ENCODE measurements at regions not wholly inside any gene's neighbourhood (a gene's known extent, or its start where the extent isn't known, plus 50 kb on each side); places are given as distances from the start of the nearest gene placed in this dataset.

DNA sequence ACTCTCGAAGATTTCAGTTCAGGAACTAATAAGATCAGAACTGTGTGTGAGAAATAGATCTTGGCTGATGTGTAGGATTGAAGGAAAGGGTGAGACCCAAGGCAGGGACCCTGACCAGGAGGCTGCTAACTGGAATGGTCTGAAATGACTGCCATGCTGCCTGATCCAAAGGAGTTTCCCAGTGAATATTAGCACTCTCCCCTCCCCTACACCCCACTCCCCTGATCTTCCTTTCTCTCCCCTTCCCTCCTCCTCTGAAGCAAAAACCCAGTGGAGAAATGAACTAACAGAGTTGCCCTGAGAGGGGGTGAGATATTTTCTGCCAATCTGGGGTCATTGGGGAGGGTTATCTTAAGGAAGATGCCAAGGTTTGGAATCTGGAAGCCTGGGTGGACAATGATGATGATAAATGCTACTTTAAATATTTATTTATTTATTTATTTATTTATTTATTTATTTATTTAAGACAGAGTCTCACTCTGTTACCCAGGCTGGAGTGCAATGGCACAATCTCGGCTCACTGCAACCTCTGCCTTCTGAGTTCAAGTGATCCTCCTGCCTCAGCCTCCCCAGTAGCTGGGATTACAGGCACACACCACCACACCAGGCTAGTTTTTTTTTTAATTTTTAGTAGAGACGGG, 371.0 kb upstream of the CHD6 start:
- no peak for TF ChIP-seq EZH2 (IDR thresholded peaks at IDR 0.05; ENCODE audit: low read length)
- TF ChIP-seq, protein P1, sequence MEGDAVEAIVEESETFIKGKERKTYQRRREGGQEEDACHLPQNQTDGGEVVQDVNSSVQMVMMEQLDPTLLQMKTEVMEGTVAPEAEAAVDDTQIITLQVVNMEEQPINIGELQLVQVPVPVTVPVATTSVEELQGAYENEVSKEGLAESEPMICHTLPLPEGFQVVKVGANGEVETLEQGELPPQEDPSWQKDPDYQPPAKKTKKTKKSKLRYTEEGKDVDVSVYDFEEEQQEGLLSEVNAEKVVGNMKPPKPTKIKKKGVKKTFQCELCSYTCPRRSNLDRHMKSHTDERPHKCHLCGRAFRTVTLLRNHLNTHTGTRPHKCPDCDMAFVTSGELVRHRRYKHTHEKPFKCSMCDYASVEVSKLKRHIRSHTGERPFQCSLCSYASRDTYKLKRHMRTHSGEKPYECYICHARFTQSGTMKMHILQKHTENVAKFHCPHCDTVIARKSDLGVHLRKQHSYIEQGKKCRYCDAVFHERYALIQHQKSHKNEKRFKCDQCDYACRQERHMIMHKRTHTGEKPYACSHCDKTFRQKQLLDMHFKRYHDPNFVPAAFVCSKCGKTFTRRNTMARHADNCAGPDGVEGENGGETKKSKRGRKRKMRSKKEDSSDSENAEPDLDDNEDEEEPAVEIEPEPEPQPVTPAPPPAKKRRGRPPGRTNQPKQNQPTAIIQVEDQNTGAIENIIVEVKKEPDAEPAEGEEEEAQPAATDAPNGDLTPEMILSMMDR (optimal IDR thresholded peaks at IDR 0.05 in 1 of 3, IDR thresholded peaks at IDR 0.05 in 1 of 3, conservative IDR thresholded peaks at IDR 0.05 in 1 of 3; ENCODE audit: extremely low read depth in 1 of 3, insufficient read depth in 2 of 3, low read length in 3 of 3), result no peak
